Cardiac muscle cell (in vitro differentiated cells and primary cell): ENCODE measurements at regions not wholly inside any gene's neighbourhood (a gene's known extent, or its start where the extent isn't known, plus 50 kb on each side); places are given as distances from the start of the nearest gene placed in this dataset.

ENCODE experiments used
- DNase-seq, 2 donors: peaks; one replicate each; pipeline versions ENCODE4 v3.0.0 to v3.0.0-alpha.2; 2010 to 2017; ENCODE audit warnings: low read depth in 1 of 2, low spot score in 1 of 2
- H3K27ac ChIP-seq: fragments of 200-600 bp; sonication (generic); 2 replicates; pipeline ENCODE4 v1.5.1; 2016
- H3K27me3 ChIP-seq: fragments of 200-600 bp; sonication (generic); 2 replicates; pipeline ENCODE4 v1.6.0; 2016; ENCODE audit warnings: control low read depth
- H3K36me3 ChIP-seq: fragments of 200-600 bp; sonication (generic); 2 replicates; pipeline ENCODE4 v1.5.1; 2016; ENCODE audit warnings: control low read depth
- H3K4me1 ChIP-seq: fragments of 200-600 bp; sonication (generic); 2 replicates; pipeline ENCODE4 v1.8.1; 2017; ENCODE audit warnings: low read depth, mild to moderate bottlenecking, mixed run types
- H3K4me3 ChIP-seq: fragments of 200-600 bp; sonication (generic); 2 replicates; pipeline ENCODE4 v1.5.1; 2016; ENCODE audit warnings: mild to moderate bottlenecking
- H3K9me3 ChIP-seq: fragments of 200-600 bp; sonication (generic); 2 replicates; pipeline ENCODE4 v1.5.1; 2017; ENCODE audit warnings: low read depth, mild to moderate bottlenecking, control low read depth
- TF ChIP-seq, protein P1 (sequence below): IDR thresholded peaks from 2 replicates; pipeline ENCODE4 v1.5.1; 2012; ENCODE audit warnings: low read depth, mild to moderate bottlenecking, low read length

DNA sequence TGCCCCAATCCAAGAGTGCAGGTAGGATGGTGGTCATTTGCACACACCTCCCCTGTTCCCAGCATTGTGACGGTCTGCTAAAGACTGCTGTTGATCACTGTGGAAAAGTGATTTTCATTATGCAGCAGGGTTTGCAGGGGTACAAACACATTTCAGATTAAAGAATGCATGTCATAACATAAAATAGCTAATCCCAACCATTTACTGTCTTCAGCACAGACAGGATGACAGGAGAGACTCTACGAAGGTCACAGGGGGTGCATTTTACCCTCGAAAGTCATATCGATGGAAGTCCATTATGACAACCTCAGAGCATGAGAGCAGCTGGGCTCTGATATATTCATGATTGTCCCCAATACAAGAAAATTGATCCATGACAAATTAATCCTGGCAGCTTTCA is 302.6 kb downstream of the AJAP1 start:
- no peaks in the 10 kb centered on the region for H3K27me3 ChIP-seq
- no peaks in the 10 kb centered on the region for H3K9me3 ChIP-seq

DNA sequence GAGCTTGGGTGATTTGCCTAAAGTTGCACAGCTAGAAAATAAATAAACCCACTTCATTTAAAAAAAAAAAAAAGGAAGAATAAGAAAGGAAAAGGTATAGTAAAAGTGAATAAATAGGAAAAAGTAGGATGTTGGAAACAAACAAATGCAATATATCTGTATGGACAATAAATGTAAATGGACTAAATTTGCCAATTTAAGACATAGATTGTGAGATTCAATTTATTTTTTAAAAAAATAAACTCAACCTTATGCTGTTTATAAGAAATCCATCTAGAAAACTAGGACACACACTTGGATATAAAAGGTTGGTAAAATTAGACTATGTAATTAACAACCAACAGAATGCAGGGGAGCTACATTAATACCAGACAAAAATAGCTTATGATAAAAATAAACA is 300.0 kb downstream of the AJAP1 start:
- H3K4me3 ChIP-seq = no peak overlapping the region
- DNase-seq = no peak
- H3K36me3 ChIP-seq = no peaks in the 10 kb centered on the region
- H3K9me3 ChIP-seq = no peaks in the 10 kb centered on the region
- TF ChIP-seq, protein P1, sequence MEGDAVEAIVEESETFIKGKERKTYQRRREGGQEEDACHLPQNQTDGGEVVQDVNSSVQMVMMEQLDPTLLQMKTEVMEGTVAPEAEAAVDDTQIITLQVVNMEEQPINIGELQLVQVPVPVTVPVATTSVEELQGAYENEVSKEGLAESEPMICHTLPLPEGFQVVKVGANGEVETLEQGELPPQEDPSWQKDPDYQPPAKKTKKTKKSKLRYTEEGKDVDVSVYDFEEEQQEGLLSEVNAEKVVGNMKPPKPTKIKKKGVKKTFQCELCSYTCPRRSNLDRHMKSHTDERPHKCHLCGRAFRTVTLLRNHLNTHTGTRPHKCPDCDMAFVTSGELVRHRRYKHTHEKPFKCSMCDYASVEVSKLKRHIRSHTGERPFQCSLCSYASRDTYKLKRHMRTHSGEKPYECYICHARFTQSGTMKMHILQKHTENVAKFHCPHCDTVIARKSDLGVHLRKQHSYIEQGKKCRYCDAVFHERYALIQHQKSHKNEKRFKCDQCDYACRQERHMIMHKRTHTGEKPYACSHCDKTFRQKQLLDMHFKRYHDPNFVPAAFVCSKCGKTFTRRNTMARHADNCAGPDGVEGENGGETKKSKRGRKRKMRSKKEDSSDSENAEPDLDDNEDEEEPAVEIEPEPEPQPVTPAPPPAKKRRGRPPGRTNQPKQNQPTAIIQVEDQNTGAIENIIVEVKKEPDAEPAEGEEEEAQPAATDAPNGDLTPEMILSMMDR = no peak
- no peaks in the 10 kb centered on the region for H3K4me1 ChIP-seq
- no peaks in the 10 kb centered on the region for H3K27me3 ChIP-seq
- no peak overlapping the region for H3K27ac ChIP-seq

More for the DNA sequence above, 302.6 kb downstream of the AJAP1 start:
- DNase-seq = no peak
- Histone ChIP-seq H3K4me1 (no peaks in the 10 kb centered on the region), H3K36me3 (no peaks in the 10 kb centered on the region), H3K4me3 (no peak overlapping the region), H3K27ac (no peak overlapping the region)
- TF ChIP-seq, protein P1 = no peak

GRCh38 chr1:4951601-4952000 is 297.2 kb downstream of the AJAP1 start:
- no peaks in the 10 kb centered on the region for H3K36me3 ChIP-seq
- H3K27me3 ChIP-seq = no peaks in the 10 kb centered on the region
- H3K4me1 ChIP-seq = no peaks in the 10 kb centered on the region
- no peaks in the 10 kb centered on the region for H3K9me3 ChIP-seq
- TF ChIP-seq, protein P1 = no peak
- no peak overlapping the region for H3K4me3 ChIP-seq
- no peak for DNase-seq
- H3K27ac ChIP-seq = no peak overlapping the region

DNA sequence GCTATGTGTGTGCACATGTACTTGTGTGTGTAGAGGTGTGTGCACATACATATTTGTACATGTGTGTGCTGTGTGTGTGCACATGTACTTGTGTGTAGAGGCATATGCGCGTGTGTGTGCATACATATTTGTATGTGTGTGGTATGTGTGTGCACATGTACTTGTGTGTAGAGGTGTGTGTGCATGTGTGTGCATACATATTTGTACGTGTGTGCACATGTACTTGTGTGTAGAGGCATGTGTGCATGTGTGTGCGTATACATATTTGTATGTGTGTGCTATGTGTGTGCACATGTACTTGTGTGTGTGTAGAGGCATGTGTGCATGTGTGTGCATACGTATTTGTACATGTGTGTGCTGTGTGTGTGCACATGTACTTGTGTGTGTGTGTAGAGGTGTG is 291.9 kb downstream of the AJAP1 start:
- no peak for DNase-seq
- H3K4me1 ChIP-seq = no peaks in the 10 kb centered on the region
- no peaks in the 10 kb centered on the region for H3K36me3 ChIP-seq
- H3K27ac ChIP-seq = no peak overlapping the region
- no peaks in the 10 kb centered on the region for H3K9me3 ChIP-seq
- no peaks in the 10 kb centered on the region for H3K27me3 ChIP-seq
- no peak overlapping the region for H3K4me3 ChIP-seq
- TF ChIP-seq, protein P1 = no peak

DNA sequence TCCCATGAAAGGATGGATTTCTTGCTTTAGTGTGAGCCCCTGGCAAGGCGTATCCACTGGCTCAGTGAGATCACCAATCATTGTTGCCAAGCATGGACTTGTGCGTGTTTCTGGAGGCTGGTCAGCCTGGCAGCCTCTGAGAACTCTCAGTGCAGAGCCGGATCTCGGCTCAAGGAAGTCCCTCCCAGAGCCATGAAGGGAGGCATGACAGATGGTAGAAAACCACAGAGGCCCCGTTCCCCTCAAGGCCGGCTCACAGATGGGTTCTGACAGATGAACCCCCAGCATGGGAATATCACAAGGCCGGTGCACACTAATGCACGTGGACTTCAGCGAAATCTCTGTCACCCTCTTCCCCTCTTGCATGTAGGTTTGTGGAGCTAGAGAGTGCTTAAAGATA is 290.5 kb downstream of the AJAP1 start:
- H3K27ac ChIP-seq = no peak overlapping the region
- TF ChIP-seq, protein P1 = no peak
- no peaks in the 10 kb centered on the region for H3K27me3 ChIP-seq
- no peaks in the 10 kb centered on the region for H3K36me3 ChIP-seq
- H3K9me3 ChIP-seq = no peaks in the 10 kb centered on the region
- H3K4me1 ChIP-seq = no peaks in the 10 kb centered on the region
- no peak for DNase-seq
- no peak overlapping the region for H3K4me3 ChIP-seq

DNA sequence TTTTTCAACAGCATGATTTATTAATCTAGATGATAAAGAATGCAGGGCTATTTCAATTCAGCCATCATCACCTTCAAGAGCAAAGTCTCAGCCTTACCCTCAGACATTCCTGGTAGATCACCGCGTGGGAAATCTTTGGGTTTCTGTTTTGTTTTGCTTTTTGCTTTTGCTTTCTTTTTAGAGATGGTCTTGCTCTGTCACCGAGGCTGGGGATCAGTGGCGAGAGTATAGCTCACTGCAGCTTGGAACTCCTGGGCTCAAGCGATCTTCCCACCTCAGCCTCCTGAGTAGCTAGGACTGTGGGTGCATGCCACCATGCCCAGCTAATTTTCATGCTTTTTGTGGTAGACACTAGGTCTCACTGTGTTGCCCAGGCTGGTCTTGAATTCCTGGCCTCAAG is 289.7 kb downstream of the AJAP1 start:
- TF ChIP-seq, protein P1 = no peak
- H3K27ac ChIP-seq = no peak overlapping the region
- H3K4me3 ChIP-seq = no peak overlapping the region
- H3K36me3 ChIP-seq = no peaks in the 10 kb centered on the region
- H3K4me1 ChIP-seq = no peaks in the 10 kb centered on the region
- no peaks in the 10 kb centered on the region for H3K27me3 ChIP-seq
- no peak for DNase-seq
- H3K9me3 ChIP-seq = no peaks in the 10 kb centered on the region
